ENCODE measurements at regions not wholly inside any gene's neighbourhood (a gene's known extent, or its start where the extent isn't known, plus 50 kb on each side); places are given as distances from the start of the nearest gene placed in this dataset.

DNA sequence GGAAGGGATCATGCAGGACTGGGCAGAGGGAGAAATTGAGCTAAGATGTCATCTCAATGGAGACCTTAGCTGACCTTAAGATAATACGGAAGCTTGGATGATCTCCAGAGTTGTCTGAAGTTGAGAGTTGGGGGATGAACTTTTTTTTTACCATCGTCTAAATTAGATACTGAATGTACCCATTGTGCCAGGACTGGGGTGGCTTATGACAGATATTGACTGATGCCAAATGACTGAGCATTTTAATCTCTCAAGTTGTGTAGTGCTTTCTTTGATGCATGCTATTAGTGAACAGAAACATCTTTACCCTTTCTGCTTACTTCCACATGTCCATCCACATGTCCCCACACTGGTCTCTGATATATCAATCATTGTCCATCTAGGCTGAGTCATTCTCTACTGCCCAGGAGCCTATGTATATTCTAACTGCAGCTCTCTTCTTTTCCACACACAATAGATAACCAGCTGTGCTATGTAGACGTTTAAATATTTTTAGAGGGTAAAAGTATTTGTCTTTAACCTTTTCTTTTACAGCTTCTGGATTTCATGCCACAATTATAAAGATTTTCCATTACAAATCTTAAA lies 60.2 kb upstream of the ZKSCAN2 start:
- no peak for TF ChIP-seq CTCF (IDR thresholded peaks at IDR 0.05)
- no peak for TF ChIP-seq POLR2A (IDR thresholded peaks at IDR 0.05; ENCODE audit: low read depth)
- TF ChIP-seq EP300 (IDR thresholded peaks at IDR 0.05) = no peak
